Prostate gland (tissue), 2 donors: ENCODE measurements at regions not wholly inside any gene's neighbourhood (a gene's known extent, or its start where the extent isn't known, plus 50 kb on each side); places are given as distances from the start of the nearest gene placed in this dataset.

ENCODE experiments used
- DNase-seq: peaks from one replicate; pipeline ENCODE4 v3.0.0-alpha.2; 2019; ENCODE audit warnings: low spot score
- H3K27ac ChIP-seq, 2 donors: fragments of 200-600 bp; sonication (generic); 2 replicates each; pipeline ENCODE4 v1.5.1; 2017 to 2019
- H3K27me3 ChIP-seq: fragments of 200-600 bp; sonication (generic); replicated peaks from 2 replicates; pipeline ENCODE4 v1.5.1; 2019; ENCODE audit not compliant: insufficient read depth
- H3K36me3 ChIP-seq, 2 donors: fragments of 200-600 bp; sonication (generic); 1 replicate in 1 of 2; 2 replicates in 1 of 2; pipeline versions ENCODE4 v1.5.1 to v1.8.1; 2017 to 2019
- H3K4me1 ChIP-seq: fragments of 200-600 bp; sonication (generic); replicated peaks from 2 replicates; pipeline ENCODE4 v1.5.1; 2019
- H3K4me3 ChIP-seq, 2 donors: fragments of 200-600 bp; sonication (generic); 2 replicates each; pipeline ENCODE4 v1.5.1; 2017 to 2019
- H3K9me3 ChIP-seq: fragments of 200-600 bp; sonication (generic); 2 replicates; pipeline ENCODE4 v1.5.1; 2017
- CTCF ChIP-seq, 4 experiments: fragments of 200-600 bp in 2 of 4; fragments of 450-650 bp in 2 of 4; sonication (generic) in 2 of 4; IDR thresholded peaks; 1 replicate in 3 of 4; 2 replicates in 1 of 4; pipeline ENCODE4 v1.5.1; 2016 to 2019; ENCODE audit warnings: antibody characterized with exemption in 4 of 4, mild to moderate bottlenecking in 2 of 4, moderate library complexity in 2 of 4
- POLR2A ChIP-seq: fragments of 450-650 bp; IDR thresholded peaks from one replicate; pipeline ENCODE4 v1.6.1; 2016; ENCODE audit warnings: antibody characterized with exemption, mild to moderate bottlenecking
- POLR2AphosphoS5 ChIP-seq: sonication (generic); formaldehyde crosslinking; IDR thresholded peaks from one replicate; pipeline ENCODE4 v1.6.1; 2017; ENCODE audit warnings: antibody characterized with exemption
- WGBS: methylation state at CpG from one replicate; pipeline ENCODE4 v1.1.5; 2018; 5-methylcytosine and 5-hydroxymethylcytosine counted together
- intact Hi-C: fragments of 100-400 bp; cut with DNase I; formaldehyde crosslinking; loops from one replicate; pipeline ENCODE4 v1.14.2; 2022

- no peak for DNase-seq
- no peaks in the 10 kb centered on the region for H3K4me1 ChIP-seq
- H3K4me3 ChIP-seq: no peak overlapping the region
- intact Hi-C loops: no loop called here
- WGBS: 74% methylated on average over 13 of the region's 13 CpGs
- peaks cover 11% of the 10 kb centered on the region for H3K27me3 ChIP-seq
- H3K27ac ChIP-seq: no peak overlapping the region
- no peak for TF ChIP-seq CTCF (IDR thresholded peaks at IDR 0.05)
- TF ChIP-seq POLR2A: no peak
- no peak for TF ChIP-seq POLR2AphosphoS5
- H3K36me3 ChIP-seq: no peaks in the 10 kb centered on the region
- no peaks in the 10 kb centered on the region for H3K9me3 ChIP-seq
Observed at GRCh38 chr18:75130591-75131328, 78.2 kb downstream of the PTGR3 start.

GRCh38 chr18:75129717-75130477, 79.0 kb downstream of the PTGR3 start:
- Histone ChIP-seq H3K4me3 (no peak overlapping the region), H3K27me3 (peaks cover 13% of the 10 kb centered on the region), H3K27ac (no peak overlapping the region), H3K36me3 (no peaks in the 10 kb centered on the region), H3K4me1 (no peaks in the 10 kb centered on the region), H3K9me3 (no peaks in the 10 kb centered on the region)
- DNase-seq: no peak
- 94% methylated on average over 18 of the region's 18 CpGs for WGBS
- TF ChIP-seq CTCF (IDR thresholded peaks at IDR 0.05) (no peak), POLR2A (no peak), POLR2AphosphoS5 (no peak)
- intact Hi-C loops: no loop called here

GRCh38 chr18:75128911-75129716, 79.8 kb downstream of the PTGR3 start:
- intact Hi-C loops: no loop called here
- no peak overlapping the region for H3K4me3 ChIP-seq
- DNase-seq: no peak
- no peaks in the 10 kb centered on the region for H3K4me1 ChIP-seq
- peaks cover 13% of the 10 kb centered on the region for H3K27me3 ChIP-seq
- H3K9me3 ChIP-seq: no peaks in the 10 kb centered on the region
- 93% methylated on average over 17 of the region's 17 CpGs for WGBS
- H3K27ac ChIP-seq: no peak overlapping the region
- no peak for TF ChIP-seq POLR2AphosphoS5
- TF ChIP-seq CTCF (IDR thresholded peaks at IDR 0.05): no peak
- TF ChIP-seq POLR2A: no peak
- H3K36me3 ChIP-seq: no peaks in the 10 kb centered on the region

GRCh38 chr18:75128051-75128605, 80.8 kb downstream of the PTGR3 start:
- H3K9me3 ChIP-seq: no peaks in the 10 kb centered on the region
- no peaks in the 10 kb centered on the region for H3K4me1 ChIP-seq
- DNase-seq: no peak
- TF ChIP-seq POLR2A: no peak
- no peak for TF ChIP-seq POLR2AphosphoS5
- TF ChIP-seq CTCF (IDR thresholded peaks at IDR 0.05): no peak
- no peak overlapping the region for H3K4me3 ChIP-seq
- intact Hi-C loops: no loop called here
- H3K27me3 ChIP-seq: peaks cover 13% of the 10 kb centered on the region
- H3K27ac ChIP-seq: no peak overlapping the region
- 100% methylated on average over 6 of the region's 7 CpGs for WGBS
- no peaks in the 10 kb centered on the region for H3K36me3 ChIP-seq
